H1 (cell line): ENCODE measurements at regions not wholly inside any gene's neighbourhood (a gene's known extent, or its start where the extent isn't known, plus 50 kb on each side); places are given as distances from the start of the nearest gene placed in this dataset.

Experiments
- RBBP5 ChIP-seq: IDR thresholded peaks from 2 replicates; pipeline ENCODE4 v1.7.1; 2012; ENCODE audit warnings: low read depth, mild to moderate bottlenecking, inconsistent platforms, low read length, moderate library complexity, borderline replicate concordance

GRCh38 chr4:27364509-27364908 lies 503.9 kb downstream of the STIM2 start (continued):
- no peak for TF ChIP-seq RBBP5
- TF ChIP-seq, all 59 proteins: peak for 0
